ENCODE measurements at regions not wholly inside any gene's neighbourhood (a gene's known extent, or its start where the extent isn't known, plus 50 kb on each side); places are given as distances from the start of the nearest gene placed in this dataset.

GRCh38 chr13:76619631-76620030 is 266.6 kb downstream of the KCTD12 start:
- TF ChIP-seq CTCF (IDR thresholded peaks at IDR 0.05), result no peak
- TF ChIP-seq POLR2A (IDR thresholded peaks at IDR 0.05), result no peak
- TF ChIP-seq POLR2AphosphoS5 (IDR thresholded peaks at IDR 0.05; ENCODE audit: insufficient read depth in 1 of 2, low read depth in 1 of 2), result no peak
